ENCODE measurements at regions not wholly inside any gene's neighbourhood (a gene's known extent, or its start where the extent isn't known, plus 50 kb on each side); places are given as distances from the start of the nearest gene placed in this dataset.

- TF ChIP-seq CTCF (conservative IDR thresholded peaks at IDR 0.05 in 1 of 2, IDR thresholded peaks at IDR 0.05 in 1 of 2; ENCODE audit: extremely low read depth in 1 of 2, insufficient read depth in 1 of 2, low read depth in 1 of 2, low read length in 2 of 2), result no peak
- TF ChIP-seq EZH2 (IDR thresholded peaks at IDR 0.05; ENCODE audit: borderline replicate concordance, low read length), result no peak
Measured at GRCh38 chr10:21270976-21271375, 254.5 kb downstream of the SKIDA1 start.

Measured in mammary epithelial cell (primary cell).